GM12865 (cell line): ENCODE measurements at regions not wholly inside any gene's neighbourhood (a gene's known extent, or its start where the extent isn't known, plus 50 kb on each side); places are given as distances from the start of the nearest gene placed in this dataset.

ENCODE experiments used
- DNase-seq: peaks from one replicate; pipeline ENCODE4 v3.0.0; 2010; ENCODE audit warnings: low read depth
- H3K4me3 ChIP-seq: 2 replicates; pipeline ENCODE4 v1.5.1; 2011; ENCODE audit warnings: mild to moderate bottlenecking, low read depth, low read length, control low read depth
- CTCF ChIP-seq: IDR thresholded peaks from 2 replicates; pipeline ENCODE4 v1.5.1; 2011; ENCODE audit warnings: low read length, control low read depth, low read depth, inconsistent platforms; ENCODE audit not compliant: insufficient read depth; ENCODE audit errors: missing control alignments

- DNase-seq, result no peak
- TF ChIP-seq CTCF, result no peak
- no peak overlapping the region for H3K4me3 ChIP-seq
Observed at GRCh38 chr13:99072941-99073340, 95.1 kb upstream of the DOCK9 start.

- no peak overlapping the region for H3K4me3 ChIP-seq
- no peak for TF ChIP-seq CTCF
- no peak for DNase-seq
Observed at GRCh38 chr13:99074693-99075092, 96.8 kb upstream of the DOCK9 start.

GRCh38 chr13:99075268-99076191 lies 97.7 kb upstream of the DOCK9 start:
- no peak for TF ChIP-seq CTCF
- H3K4me3 ChIP-seq, result no peak overlapping the region

GRCh38 chr13:99078017-99078771 lies 100.3 kb upstream of the DOCK9 start:
- H3K4me3 ChIP-seq, result no peak overlapping the region
- DNase-seq, result no peak
- TF ChIP-seq CTCF, result no peak

More at GRCh38 chr13:99075268-99076191, 97.7 kb upstream of the DOCK9 start:
- DNase-seq, result peak; percentile 41

GRCh38 chr13:99080131-99080530 lies 102.3 kb upstream of the DOCK9 start:
- DNase-seq, result no peak
- H3K4me3 ChIP-seq, result no peak overlapping the region
- TF ChIP-seq CTCF, result no peak

GRCh38 chr13:99083981-99084380 lies 106.1 kb upstream of the DOCK9 start:
- no peak for DNase-seq
- TF ChIP-seq CTCF, result no peak
- H3K4me3 ChIP-seq, result no peak overlapping the region
